ENCODE measurements at regions not wholly inside any gene's neighbourhood (a gene's known extent, or its start where the extent isn't known, plus 50 kb on each side); places are given as distances from the start of the nearest gene placed in this dataset.
"Not testable (repeated sequence)": the region's sequence is repeated elsewhere in the genome, so short reads cannot be mapped to it uniquely, and the experiment has no call there.

GRCh38 chr10:29784175-29784773, 149.5 kb upstream of the SVIL start:
- DNase-seq, result peak; percentile 95

GRCh38 chr10:29783201-29783947, 148.6 kb upstream of the SVIL start:
- DNase-seq, result peak; percentile 40

- peak; percentile 16 for DNase-seq
These were observed 145.9 kb upstream of the SVIL start for GRCh38 chr10:29780639-29781038.

- DNase-seq, result peak; percentile 0
These were observed 145.3 kb upstream of the SVIL start for GRCh38 chr10:29780096-29780495.

- no peak for DNase-seq
These were observed 141.5 kb upstream of the SVIL start for GRCh38 chr10:29776246-29776645.

- DNase-seq, result no peak
These were observed 139.7 kb upstream of the SVIL start for GRCh38 chr10:29774475-29774874.

GRCh38 chr10:29773675-29774091, 138.9 kb upstream of the SVIL start:
- no peak for DNase-seq

GRCh38 chr10:29772403-29772802, 137.6 kb upstream of the SVIL start:
- no peak for DNase-seq

- DNase-seq, result no peak
These were observed 136.6 kb upstream of the SVIL start for GRCh38 chr10:29771376-29771775.

GRCh38 chr10:29769277-29769676, 134.5 kb upstream of the SVIL start:
- not testable (repeated sequence) for DNase-seq

GRCh38 chr10:29767968-29768367, 133.2 kb upstream of the SVIL start:
- DNase-seq, result no peak

- no peak for DNase-seq
These were observed 132.0 kb upstream of the SVIL start for GRCh38 chr10:29766753-29767152.

GRCh38 chr10:29765330-29765729, 130.6 kb upstream of the SVIL start:
- DNase-seq, result no peak

GRCh38 chr10:29763396-29763795, 128.6 kb upstream of the SVIL start:
- no peak for DNase-seq

- no peak for DNase-seq
These were observed 127.1 kb upstream of the SVIL start for GRCh38 chr10:29761916-29762315.

- no peak for DNase-seq
These were observed 125.5 kb upstream of the SVIL start for GRCh38 chr10:29760138-29760900.

GRCh38 chr10:29757551-29758297, 123.0 kb upstream of the SVIL start:
- DNase-seq, result peak; percentile 66

GRCh38 chr10:29756451-29756850, 121.7 kb upstream of the SVIL start:
- no peak for DNase-seq

GRCh38 chr10:29753283-29753682, 118.5 kb upstream of the SVIL start:
- DNase-seq, result no peak

GRCh38 chr10:29751684-29752083, 116.9 kb upstream of the SVIL start:
- peak; percentile 24 for DNase-seq

- no peak for DNase-seq
These were observed 116.5 kb upstream of the SVIL start for GRCh38 chr10:29751240-29751639.

- DNase-seq, result peak; percentile 22
These were observed 114.4 kb upstream of the SVIL start for GRCh38 chr10:29749150-29749549.

GRCh38 chr10:29748109-29748650, 113.4 kb upstream of the SVIL start:
- DNase-seq, result peak; percentile 35
